K562 (cell line): ENCODE measurements at regions not wholly inside any gene's neighbourhood (a gene's known extent, or its start where the extent isn't known, plus 50 kb on each side); places are given as distances from the start of the nearest gene placed in this dataset.

Source experiments
- ATAC-seq: fragments of 200-7000 bp; cut with Tn5 transposase; 3 replicates; pipeline ENCODE4 v1.9.1; 2020; ENCODE audit warnings: moderate library complexity
- BruUV-seq: library from RNA; stranded (reverse); fragments of 400-500 nt; replicated peaks from 2 replicates; lab custom pipeline; 2021; lab: Mats Ljungman, UMichigan
- CTCF ChIA-PET: fragments of 300-600 bp; formaldehyde crosslinking; extraction: SDS; loops from one replicate; lab custom pipeline; 2021; ENCODE audit warnings: low intra/inter-chr PET ratio; lab: Yijun Ruan, JAX
- POLR2A ChIA-PET: fragments of 300-600, 350-650 bp; sonication (Branson Sonifier 250); formaldehyde crosslinking; extraction: SDS; loops from one replicate; lab custom pipeline; 2021; ENCODE audit warnings: antibody characterized with exemption, inconsistent platforms; lab: Yijun Ruan, JAX
- DNase-seq, 4 experiments: peaks; one replicate each; pipeline versions ENCODE4 v3.0.0 to v3.0.0-alpha.2; 2011 to 2018; ENCODE audit warnings: low spot score in 3 of 4, mixed read lengths in 3 of 4; ENCODE audit errors: extremely low read depth in 1 of 4
- FAIRE-seq: peaks from 2 replicates; lab custom pipeline; 2011; peaks lifted over from hg19 to GRCh38; lab: Jason Lieb, UNC
- H2AFZ ChIP-seq: 2 replicates; pipeline ENCODE4 v1.6.0; 2011; ENCODE audit warnings: low read depth, low read length, control low read depth, inconsistent platforms
- H3K27ac ChIP-seq: fragments of 200-600 bp; 3 replicates; pipeline ENCODE4 v1.8.0; 2011; ENCODE audit warnings: low read depth, mild to moderate bottlenecking, control low read depth, inconsistent platforms, low read length, moderate library complexity, mixed read lengths; ENCODE audit errors: extremely low read depth
- H3K27me3 ChIP-seq, 2 experiments: fragments of 300-600 bp in 1 of 2; 2 replicates in 1 of 2; 3 replicates in 1 of 2; pipeline versions ENCODE4 v1.6.0 to v1.8.0; 2011; ENCODE audit warnings: inconsistent platforms in 2 of 2, low read length in 2 of 2, mild to moderate bottlenecking in 1 of 2, mixed read lengths in 1 of 2, moderate library complexity in 1 of 2; ENCODE audit not compliant: control insufficient read depth in 2 of 2, insufficient read depth in 2 of 2
- H3K36me3 ChIP-seq: fragments of 300-600 bp; 3 replicates; pipeline ENCODE4 v1.8.0; 2011; ENCODE audit warnings: mild to moderate bottlenecking, low read length, inconsistent platforms; ENCODE audit not compliant: control insufficient read depth, insufficient read depth
- H3K4me1 ChIP-seq, 2 experiments: fragments of 200-600 bp in 1 of 2; replicated peaks in 1 of 2; 2 replicates in 1 of 2; 3 replicates in 1 of 2; pipeline versions ENCODE4 v1.5.1 to v1.8.0; 2011; ENCODE audit warnings: inconsistent platforms in 2 of 2, low read length in 2 of 2, mild to moderate bottlenecking in 1 of 2, mixed read lengths in 1 of 2, moderate library complexity in 1 of 2; ENCODE audit not compliant: control insufficient read depth in 2 of 2, insufficient read depth in 2 of 2
- H3K4me2 ChIP-seq: 2 replicates; pipeline ENCODE4 v1.6.1; 2011; ENCODE audit warnings: low read length, control low read depth, inconsistent platforms, mixed read lengths; ENCODE audit not compliant: insufficient read depth
- H3K4me3 ChIP-seq: fragments of 200-600 bp; sonication (generic), shearing (Covaris generic); 2 replicates; pipeline ENCODE4 v1.5.1; 2016; ENCODE audit warnings: control low read depth, inconsistent platforms
- H3K79me2 ChIP-seq: fragments of 200-600 bp; 3 replicates; pipeline ENCODE4 v1.8.0; 2011; ENCODE audit warnings: low read length, inconsistent platforms; ENCODE audit not compliant: control insufficient read depth, insufficient read depth
- H3K9ac ChIP-seq, 2 experiments: 2 replicates each; pipeline versions ENCODE4 v1.6.0 to v1.6.1; 2011; ENCODE audit warnings: low read depth in 2 of 2, low read length in 2 of 2, control low read depth in 1 of 2, inconsistent platforms in 1 of 2, mild to moderate bottlenecking in 1 of 2, mixed read lengths in 1 of 2; ENCODE audit not compliant: insufficient read depth in 1 of 2
- H3K9me1 ChIP-seq: one replicate; pipeline ENCODE4 v1.6.0; 2011; ENCODE audit warnings: inconsistent platforms, mild to moderate bottlenecking, low read length, moderate library complexity; ENCODE audit not compliant: control insufficient read depth, insufficient read depth
- H3K9me3 ChIP-seq: replicated peaks from 2 replicates; pipeline ENCODE4 v1.5.1; 2011; ENCODE audit warnings: low read depth, low read length, inconsistent platforms; ENCODE audit not compliant: control insufficient read depth, insufficient read depth
- H4K20me1 ChIP-seq: replicated peaks from 2 replicates; pipeline ENCODE4 v1.6.1; 2011; ENCODE audit warnings: low read length, inconsistent platforms, mixed read lengths; ENCODE audit not compliant: control insufficient read depth, insufficient read depth
- BRF1 ChIP-seq: IDR thresholded peaks from 3 replicates; pipeline ENCODE4 v1.6.1; 2011; ENCODE audit warnings: borderline replicate concordance, mild to moderate bottlenecking; ENCODE audit not compliant: insufficient read length; ENCODE audit errors: extremely low read depth
- KAT8 ChIP-seq: fragments of 450-650 bp; IDR thresholded peaks from 2 replicates; pipeline ENCODE4 v1.6.1; 2016; ENCODE audit warnings: low read depth, mild to moderate bottlenecking
- MNT ChIP-seq, 2 experiments: fragments of 450-650 bp; conservative IDR thresholded peaks; 2 replicates each; pipeline ENCODE4 v1.6.1; 2017; ENCODE audit warnings: mild to moderate bottlenecking in 2 of 2, moderate library complexity in 2 of 2
- RB1 ChIP-seq: fragments of 450-650 bp; IDR thresholded peaks from 2 replicates; pipeline ENCODE4 v1.6.1; 2017; ENCODE audit warnings: low read depth, mild to moderate bottlenecking
- RFX1 ChIP-seq: fragments of 450-650 bp; IDR thresholded peaks from 2 replicates; pipeline ENCODE4 v1.6.1; 2016; ENCODE audit warnings: mild to moderate bottlenecking, moderate library complexity
- SMARCB1 ChIP-seq: IDR thresholded peaks from 2 replicates; pipeline ENCODE4 v1.6.1; 2011; ENCODE audit warnings: improper control_type of control experiment, low read depth; ENCODE audit not compliant: insufficient read length
- SPI1 ChIP-seq: IDR thresholded peaks from 2 replicates; pipeline ENCODE4 v1.6.1; 2011; ENCODE audit warnings: low read depth, low read length, control low read depth, borderline replicate concordance
- SRF ChIP-seq, 2 experiments: fragments of 250-450, 450-650 bp in 1 of 2; sonication (Bioruptor Pico) in 1 of 2; sonication (generic) in 1 of 2; formaldehyde crosslinking; IDR thresholded peaks; 2 replicates each; pipeline versions ENCODE4 v1.5.0 to v1.5.1; 2020 to 2022; ENCODE audit warnings: mild to moderate bottlenecking in 1 of 2, missing genetic modification reagents in 1 of 2
- STAT6 ChIP-seq: sonication (generic); formaldehyde crosslinking; IDR thresholded peaks from 2 replicates; pipeline ENCODE4 v1.8.1; 2023; ENCODE audit warnings: mild to moderate bottlenecking, missing genetic modification reagents
- USF2 ChIP-seq: sonication (generic); formaldehyde crosslinking; IDR thresholded peaks from 2 replicates; pipeline ENCODE4 v1.5.0; 2020; ENCODE audit warnings: missing genetic modification reagents
- ZNF134 ChIP-seq: fragments of 250-450 bp; sonication (Bioruptor Pico); conservative IDR thresholded peaks from 2 replicates; pipeline ENCODE4 v1.4.0; 2020
- ZNF282 ChIP-seq: sonication (generic); formaldehyde crosslinking; IDR thresholded peaks from 2 replicates; pipeline ENCODE4 v1.8.1; 2023; ENCODE audit warnings: missing genetic modification reagents
- ZNF408 ChIP-seq: fragments of 250-450 bp; sonication (Bioruptor Pico); IDR thresholded peaks from 2 replicates; pipeline ENCODE4 v1.4.0; 2020; ENCODE audit warnings: low read depth, mild to moderate bottlenecking, moderate library complexity
- ZNF436 ChIP-seq: fragments of 250-450, 450-650 bp; sonication (Bioruptor Pico); formaldehyde crosslinking; IDR thresholded peaks from 2 replicates; pipeline ENCODE4 v1.7.0; 2020; ENCODE audit warnings: mild to moderate bottlenecking
- ZSCAN29 ChIP-seq: fragments of 450-650 bp; IDR thresholded peaks from 2 replicates; pipeline ENCODE4 v1.6.1; 2017
- WGBS: fragments of 100-300 bp; shearing (Covaris generic); methylation state at CpG from one replicate; pipeline ENCODE4 v1.1.6; 2016; ENCODE audit warnings: low coverage, mixed read lengths; ENCODE audit not compliant: insufficient coverage; ENCODE audit errors: missing lambda C conversion rate; 5-methylcytosine and 5-hydroxymethylcytosine counted together
- in situ Hi-C: fragments of 300-500 bp; cut with MboI; formaldehyde crosslinking; loops from 4 replicates; pipeline ENCODE4 v1.15.0; 2018; ENCODE audit warnings: inconsistent platforms, mixed read lengths
- intact Hi-C: fragments of 100-400 bp; cut with micrococcal nuclease; formaldehyde crosslinking; loops from 2 replicates; pipeline ENCODE4 v1.14.2; 2022

- TF ChIP-seq USF2 (CRISPR knock-in tag): no peak
- TF ChIP-seq SPI1: no peak
- TF ChIP-seq BRF1: no peak
- TF ChIP-seq STAT6 (CRISPR knock-in tag): no peak
- TF ChIP-seq RB1: no peak
Measured at GRCh38 chr5:4212071-4212739, 616.6 kb downstream of the IRX1 start (continued).

GRCh38 chr5:4212981-4213819 is 617.6 kb downstream of the IRX1 start:
- in situ Hi-C loops: loop anchor here (10.0 kb wide), 1 partner anchor 1962 kb away; no protein-coding TSS in a partner anchor
- BruUV-seq: no TSS peak
- POLR2A ChIA-PET: no interaction called here
- H3K27me3 ChIP-seq: no peaks in the 10 kb centered on the region
- no peak overlapping the region for H2AFZ ChIP-seq
- no peak overlapping the region for H3K4me2 ChIP-seq
- no peaks in the 10 kb centered on the region for H3K79me2 ChIP-seq
- H3K9ac ChIP-seq: no peak overlapping the region
- CTCF ChIA-PET: no interaction called here
- no peaks in the 10 kb centered on the region for H3K4me1 ChIP-seq
- 1% methylated on average over 9 of the region's 9 CpGs for WGBS
- FAIRE-seq: no peak
- H3K4me3 ChIP-seq: no peak overlapping the region
- no peak for ATAC-seq
- intact Hi-C loops: no loop called here
- H3K27ac ChIP-seq: no peak overlapping the region
- no peaks in the 10 kb centered on the region for H3K9me1 ChIP-seq
- H4K20me1 ChIP-seq: no peaks in the 10 kb centered on the region
- DNase-seq: no peak
- H3K36me3 ChIP-seq: no peaks in the 10 kb centered on the region
- H3K9me3 ChIP-seq: no peaks in the 10 kb centered on the region; the same call in 1 of the 2 replicates
- TF ChIP-seq ZNF436: no peak
- no peak for TF ChIP-seq SRF (CRISPR knock-in tag; IDR thresholded peaks at IDR 0.05)
- TF ChIP-seq MNT (conservative IDR thresholded peaks at IDR 0.05): no peak
- TF ChIP-seq RFX1: no peak
- no peak for TF ChIP-seq ZNF282
- no peak for TF ChIP-seq KAT8
- TF ChIP-seq ZNF408: no peak
- TF ChIP-seq ZSCAN29: no peak
- TF ChIP-seq ZNF134: no peak
- no peak for TF ChIP-seq SMARCB1
